ENCODE measurements at regions not wholly inside any gene's neighbourhood (a gene's known extent, or its start where the extent isn't known, plus 50 kb on each side); places are given as distances from the start of the nearest gene placed in this dataset.

- H3K36me3 ChIP-seq (replicated peaks in 1 of 2): no peaks in the 10 kb centered on the region
- DNase-seq: no peak
- no peaks in the 10 kb centered on the region for H3K27me3 ChIP-seq
- intact Hi-C loops (cut with DNase I): no loop called here
- H3K4me1 ChIP-seq (replicated peaks in 1 of 2): no peaks in the 10 kb centered on the region
- no peak for TF ChIP-seq POLR2A (IDR thresholded peaks at IDR 0.05)
- TF ChIP-seq CTCF (IDR thresholded peaks at IDR 0.05): no peak
- H3K9me3 ChIP-seq (replicated peaks in 1 of 3): no peaks in the 10 kb centered on the region
- H3K4me3 ChIP-seq: no peak overlapping the region
- no peak overlapping the region for H3K27ac ChIP-seq
- 72 to 83% (median 77%) methylated on average over 5 to 6 of the region's 6 CpGs for WGBS, 4 donors
Measured at GRCh38 chr20:24141111-24141510, 152.5 kb upstream of the GGTLC1 start.

GRCh38 chr20:24139846-24140245 is 151.3 kb upstream of the GGTLC1 start:
- no peak for DNase-seq
- Histone ChIP-seq H3K27me3 (no peaks in the 10 kb centered on the region), H3K4me3 (no peak overlapping the region), H3K4me1 (replicated peaks in 1 of 2) (no peaks in the 10 kb centered on the region), H3K27ac (no peak overlapping the region), H3K36me3 (replicated peaks in 1 of 2) (no peaks in the 10 kb centered on the region), H3K9me3 (replicated peaks in 1 of 3) (no peaks in the 10 kb centered on the region)
- intact Hi-C loops (cut with DNase I): no loop called here
- no peak for TF ChIP-seq POLR2A (IDR thresholded peaks at IDR 0.05)
- no peak for TF ChIP-seq CTCF (IDR thresholded peaks at IDR 0.05)
- 81 to 93% (median 93%) methylated on average over 1 of the region's 1 CpG; no CpG with 5 or more reads in 1 of the 4 donors for WGBS, 4 donors

- Histone ChIP-seq H3K36me3 (replicated peaks in 1 of 2) (no peaks in the 10 kb centered on the region), H3K27ac (no peak overlapping the region), H3K4me1 (replicated peaks in 1 of 2) (no peaks in the 10 kb centered on the region), H3K27me3 (no peaks in the 10 kb centered on the region), H3K9me3 (replicated peaks in 1 of 3) (no peaks in the 10 kb centered on the region), H3K4me3 (no peak overlapping the region)
- TF ChIP-seq CTCF (IDR thresholded peaks at IDR 0.05) (no peak), POLR2A (IDR thresholded peaks at IDR 0.05) (no peak)
- intact Hi-C loops (cut with DNase I): no loop called here
- WGBS, 4 donors: 67 to 94% (median 88%) methylated on average over 1 to 2 of the region's 2 CpGs
- DNase-seq: no peak
Measured at GRCh38 chr20:24138951-24139350, 150.4 kb upstream of the GGTLC1 start.

- intact Hi-C loops (cut with DNase I): no loop called here
- no peak overlapping the region for H3K27ac ChIP-seq
- H3K9me3 ChIP-seq (replicated peaks in 1 of 3): no peaks in the 10 kb centered on the region
- TF ChIP-seq CTCF (IDR thresholded peaks at IDR 0.05) (no peak), POLR2A (IDR thresholded peaks at IDR 0.05) (no peak)
- H3K36me3 ChIP-seq (replicated peaks in 1 of 2): no peaks in the 10 kb centered on the region
- H3K4me3 ChIP-seq: no peak overlapping the region
- H3K4me1 ChIP-seq (replicated peaks in 1 of 2): no peaks in the 10 kb centered on the region
- 71 to 89% (median 80%) methylated on average over 5 of the region's 5 CpGs for WGBS, 4 donors
- H3K27me3 ChIP-seq: no peaks in the 10 kb centered on the region
- DNase-seq: no peak
Measured at GRCh38 chr20:24138196-24138857, 149.7 kb upstream of the GGTLC1 start.
